ENCODE measurements at regions not wholly inside any gene's neighbourhood (a gene's known extent, or its start where the extent isn't known, plus 50 kb on each side); places are given as distances from the start of the nearest gene placed in this dataset.

DNA sequence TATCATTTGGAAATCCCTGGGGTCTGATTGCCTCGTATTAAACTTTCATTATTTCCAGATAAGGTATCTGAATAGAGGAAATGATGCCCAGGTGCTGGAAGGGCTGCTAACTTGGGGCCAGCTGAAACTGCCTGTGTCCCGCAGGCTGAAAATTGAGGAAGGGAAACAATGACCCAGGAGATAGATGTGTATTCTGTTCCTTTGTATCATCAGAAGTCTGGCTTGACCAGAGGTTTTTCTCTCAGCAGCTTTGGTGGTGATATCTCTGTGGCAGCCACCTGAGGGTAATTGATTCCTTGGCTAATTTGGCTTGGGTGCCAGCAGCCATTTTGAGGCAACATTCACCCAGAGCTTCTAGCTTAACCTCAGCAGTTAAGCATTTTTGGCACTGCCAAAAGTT lies 90.0 kb upstream of the STT3B start:
- Histone ChIP-seq H3K27ac (ENCODE audit: low read depth, low read length) (no peak overlapping the region), H3K18ac (ENCODE audit: low read length) (no peak overlapping the region), H2AFZ (ENCODE audit: insufficient read depth, low read length, poor library complexity) (no peak overlapping the region), H3K9ac (ENCODE audit: low read length) (no peak overlapping the region), H2BK12ac (ENCODE audit: low read length) (no peak overlapping the region), H3K27me3 (ENCODE audit: insufficient read depth, low read length) (no peaks in the 10 kb centered on the region), H3K4me2 (ENCODE audit: low read length) (no peak overlapping the region), H3K4me1 (ENCODE audit: control insufficient read depth in 1 of 2, insufficient read depth in 2 of 2, low read length in 2 of 2) (peaks cover 7 to 11% of the 10 kb centered on the region in 2 experiments), H3K14ac (ENCODE audit: low read length) (no peak overlapping the region), H3K9me3 (ENCODE audit: insufficient read depth, low read depth, low read length) (no peaks in the 10 kb centered on the region), H2BK120ac (ENCODE audit: insufficient read depth, low read length, poor library complexity) (no peak overlapping the region), H3K36me3 (ENCODE audit: control insufficient read depth in 1 of 2, insufficient read depth in 2 of 2, low read length in 2 of 2) (no peaks in the 10 kb centered on the region), H2AK5ac (ENCODE audit: low read length) (no peak overlapping the region), H3K23ac (ENCODE audit: low read length) (no peak overlapping the region), H4K8ac (ENCODE audit: low read depth, low read length) (no peak overlapping the region), H3K4ac (ENCODE audit: low read depth, low read length) (no peak overlapping the region), H4K91ac (ENCODE audit: low read depth, low read length) (no peak overlapping the region), H2BK5ac (ENCODE audit: low read depth, low read length, poor library complexity) (no peak overlapping the region), H4K12ac (ENCODE audit: low read depth, low read length) (no peak overlapping the region), H3K79me1 (ENCODE audit: low read length) (peaks cover 8% of the 10 kb centered on the region), H3K4me3 (ENCODE audit: low read depth, low read length) (no peak overlapping the region), H3K79me2 (ENCODE audit: control insufficient read depth, insufficient read depth, low read length, poor library complexity) (no peaks in the 10 kb centered on the region)
- no CpG with 5 or more reads among the region's 2 CpGs for WGBS (ENCODE audit: extremely low coverage, insufficient coverage, insufficient read length)
- no peak for DNase-seq

- H3K9me3 ChIP-seq (ENCODE audit: insufficient read depth, low read depth, low read length), result no peaks in the 10 kb centered on the region
- no peak overlapping the region for H3K4me3 ChIP-seq (ENCODE audit: low read depth, low read length)
- no peaks in the 10 kb centered on the region for H3K79me2 ChIP-seq (ENCODE audit: control insufficient read depth, insufficient read depth, low read length, poor library complexity)
- no peaks in the 10 kb centered on the region for H3K27me3 ChIP-seq (ENCODE audit: insufficient read depth, low read length)
- peak overlapping the region; percentile 87 for H4K8ac ChIP-seq (ENCODE audit: low read depth, low read length)
- peak overlapping the region; percentile 51 for H3K27ac ChIP-seq (ENCODE audit: low read depth, low read length)
- DNase-seq, result peak; percentile 58 to 78
- peak overlapping the region; percentile 62 for H3K23ac ChIP-seq (ENCODE audit: low read length)
- no peak overlapping the region for H3K4ac ChIP-seq (ENCODE audit: low read depth, low read length)
- H2BK12ac ChIP-seq (ENCODE audit: low read length), result peak overlapping the region; percentile 85
- no peaks in the 10 kb centered on the region for H3K36me3 ChIP-seq (ENCODE audit: control insufficient read depth in 1 of 2, insufficient read depth in 2 of 2, low read length in 2 of 2)
- peaks cover 8% of the 10 kb centered on the region for H3K79me1 ChIP-seq (ENCODE audit: low read length)
- peak overlapping the region; percentile 52 for H2AFZ ChIP-seq (ENCODE audit: insufficient read depth, low read length, poor library complexity)
- no peak overlapping the region for H3K4me2 ChIP-seq (ENCODE audit: low read length)
- no peak overlapping the region for H3K9ac ChIP-seq (ENCODE audit: low read length)
- H2AK5ac ChIP-seq (ENCODE audit: low read length), result no peak overlapping the region
- peak overlapping the region; percentile 65 for H3K18ac ChIP-seq (ENCODE audit: low read length)
- H2BK5ac ChIP-seq (ENCODE audit: low read depth, low read length, poor library complexity), result peak overlapping the region; percentile 31
- H4K91ac ChIP-seq (ENCODE audit: low read depth, low read length), result peak overlapping the region; percentile 53
- H3K14ac ChIP-seq (ENCODE audit: low read length), result peak overlapping the region; percentile 36
- peaks cover 7 to 11% of the 10 kb centered on the region in 2 experiments for H3K4me1 ChIP-seq (ENCODE audit: control insufficient read depth in 1 of 2, insufficient read depth in 2 of 2, low read length in 2 of 2)
- peak overlapping the region; percentile 79 for H2BK120ac ChIP-seq (ENCODE audit: insufficient read depth, low read length, poor library complexity)
- no CpG with 5 or more reads among the region's 6 CpGs for WGBS (ENCODE audit: extremely low coverage, insufficient coverage, insufficient read length)
- H4K12ac ChIP-seq (ENCODE audit: low read depth, low read length), result peak overlapping the region; percentile 12
Measured at GRCh38 chr3:31444220-31445142, 88.2 kb upstream of the STT3B start.

DNA sequence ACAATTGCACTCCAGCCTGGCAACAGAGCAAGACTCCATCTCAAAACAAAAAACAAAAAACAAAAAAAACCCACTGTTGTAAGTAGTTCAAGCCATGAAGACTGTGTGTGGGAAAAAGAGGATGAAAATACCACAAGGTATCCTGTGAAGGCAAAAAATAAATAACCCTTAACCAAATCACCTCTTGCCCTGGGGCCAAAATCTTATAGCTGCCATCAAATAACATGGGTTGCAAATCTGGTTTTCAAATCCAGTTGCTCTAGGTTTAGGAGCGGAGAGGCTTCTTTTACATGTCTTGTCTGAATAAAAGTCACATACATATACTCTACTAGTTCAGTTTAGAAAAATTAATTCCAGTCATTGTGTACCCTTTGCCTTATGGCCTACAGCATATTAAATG lies 87.0 kb upstream of the STT3B start:
- no peak overlapping the region for H2AK5ac ChIP-seq (ENCODE audit: low read length)
- H3K9me3 ChIP-seq (ENCODE audit: insufficient read depth, low read depth, low read length), result no peaks in the 10 kb centered on the region
- no peaks in the 10 kb centered on the region for H3K79me2 ChIP-seq (ENCODE audit: control insufficient read depth, insufficient read depth, low read length, poor library complexity)
- peaks cover 8% of the 10 kb centered on the region for H3K79me1 ChIP-seq (ENCODE audit: low read length)
- H3K27ac ChIP-seq (ENCODE audit: low read depth, low read length), result no peak overlapping the region
- no peak overlapping the region for H3K18ac ChIP-seq (ENCODE audit: low read length)
- H2BK5ac ChIP-seq (ENCODE audit: low read depth, low read length, poor library complexity), result peak overlapping the region; percentile 57
- H3K4me2 ChIP-seq (ENCODE audit: low read length), result no peak overlapping the region
- no peak overlapping the region for H2BK120ac ChIP-seq (ENCODE audit: insufficient read depth, low read length, poor library complexity)
- no peak overlapping the region for H3K9ac ChIP-seq (ENCODE audit: low read length)
- H4K12ac ChIP-seq (ENCODE audit: low read depth, low read length), result no peak overlapping the region
- H3K23ac ChIP-seq (ENCODE audit: low read length), result no peak overlapping the region
- peak overlapping the region; percentile 36 for H4K91ac ChIP-seq (ENCODE audit: low read depth, low read length)
- H2AFZ ChIP-seq (ENCODE audit: insufficient read depth, low read length, poor library complexity), result no peak overlapping the region
- no peaks in the 10 kb centered on the region for H3K36me3 ChIP-seq (ENCODE audit: control insufficient read depth in 1 of 2, insufficient read depth in 2 of 2, low read length in 2 of 2)
- DNase-seq, result peak; percentile 57 to 91
- H4K8ac ChIP-seq (ENCODE audit: low read depth, low read length), result no peak overlapping the region
- no peak overlapping the region for H3K4ac ChIP-seq (ENCODE audit: low read depth, low read length)
- H2BK12ac ChIP-seq (ENCODE audit: low read length), result no peak overlapping the region
- H3K4me3 ChIP-seq (ENCODE audit: low read depth, low read length), result no peak overlapping the region
- no peaks in the 10 kb centered on the region for H3K27me3 ChIP-seq (ENCODE audit: insufficient read depth, low read length)
- no peak overlapping the region for H3K14ac ChIP-seq (ENCODE audit: low read length)
- WGBS (ENCODE audit: extremely low coverage, insufficient coverage, insufficient read length), result no CpG with 5 or more reads among the region's 1 CpG
- peaks cover 7 to 11% of the 10 kb centered on the region in 2 experiments for H3K4me1 ChIP-seq (ENCODE audit: control insufficient read depth in 1 of 2, insufficient read depth in 2 of 2, low read length in 2 of 2)

DNA sequence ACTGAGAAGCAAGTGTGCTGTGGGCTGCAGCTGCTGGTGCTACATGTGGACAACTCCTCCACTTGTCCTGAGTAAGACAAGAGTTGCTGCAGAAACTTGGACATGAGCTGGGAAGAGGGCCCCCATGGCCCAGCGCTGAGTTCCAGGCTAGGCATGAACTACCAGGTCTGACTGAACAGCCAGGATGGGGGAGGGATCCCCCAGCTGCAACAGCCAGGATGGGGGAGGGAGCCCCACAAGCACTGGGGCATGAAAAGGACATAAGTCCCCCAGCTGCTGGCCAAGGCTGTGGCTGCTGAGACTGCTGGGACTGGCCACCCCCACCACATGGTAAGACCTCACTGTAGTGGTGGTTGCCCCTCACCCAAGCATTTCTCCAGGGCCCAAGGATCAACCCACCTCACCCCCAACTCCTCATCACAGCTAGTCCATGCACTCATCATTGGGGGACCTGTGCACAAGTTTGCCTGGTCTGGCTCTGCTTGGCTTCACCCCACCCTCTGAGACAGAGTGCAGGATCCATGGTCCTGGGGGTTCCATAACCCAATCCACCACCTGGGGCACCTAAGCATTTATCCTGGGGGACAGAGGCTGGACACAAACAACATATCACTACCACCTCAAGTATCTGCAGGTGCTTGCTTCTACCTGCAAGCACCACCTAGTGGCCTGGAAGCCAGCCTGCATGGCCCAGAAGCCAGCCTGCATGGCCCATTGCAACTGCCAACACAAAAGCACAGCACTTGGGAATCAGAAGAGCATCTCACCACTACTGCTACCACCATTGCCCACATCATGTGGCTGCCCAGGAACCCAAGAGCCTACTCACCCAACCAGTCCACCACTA lies 84.5 kb upstream of the STT3B start:
- Histone ChIP-seq H3K4me2 (ENCODE audit: low read length) (no peak overlapping the region), H3K9me3 (ENCODE audit: insufficient read depth, low read depth, low read length) (no peaks in the 10 kb centered on the region), H3K23ac (ENCODE audit: low read length) (no peak overlapping the region), H2AFZ (ENCODE audit: insufficient read depth, low read length, poor library complexity) (no peak overlapping the region), H3K36me3 (ENCODE audit: control insufficient read depth in 1 of 2, insufficient read depth in 2 of 2, low read length in 2 of 2) (no peaks in the 10 kb centered on the region), H4K8ac (ENCODE audit: low read depth, low read length) (no peak overlapping the region), H3K79me2 (ENCODE audit: control insufficient read depth, insufficient read depth, low read length, poor library complexity) (no peaks in the 10 kb centered on the region), H3K9ac (ENCODE audit: low read length) (no peak overlapping the region), H3K27me3 (ENCODE audit: insufficient read depth, low read length) (no peaks in the 10 kb centered on the region), H2BK120ac (ENCODE audit: insufficient read depth, low read length, poor library complexity) (no peak overlapping the region), H3K27ac (ENCODE audit: low read depth, low read length) (no peak overlapping the region), H4K91ac (ENCODE audit: low read depth, low read length) (peak overlapping the region; percentile 2), H2BK5ac (ENCODE audit: low read depth, low read length, poor library complexity) (no peak overlapping the region), H2BK12ac (ENCODE audit: low read length) (peak overlapping the region; percentile 25), H3K4ac (ENCODE audit: low read depth, low read length) (no peak overlapping the region), H3K14ac (ENCODE audit: low read length) (no peak overlapping the region), H3K4me3 (ENCODE audit: low read depth, low read length) (no peak overlapping the region), H4K12ac (ENCODE audit: low read depth, low read length) (no peak overlapping the region), H2AK5ac (ENCODE audit: low read length) (no peak overlapping the region), H3K4me1 (ENCODE audit: control insufficient read depth in 1 of 2, insufficient read depth in 2 of 2, low read length in 2 of 2) (peaks cover 7 to 11% of the 10 kb centered on the region in 2 experiments), H3K18ac (ENCODE audit: low read length) (no peak overlapping the region), H3K79me1 (ENCODE audit: low read length) (peaks cover 6% of the 10 kb centered on the region)
- peak; percentile 31 to 63 for DNase-seq
- no CpG with 5 or more reads among the region's 1 CpG for WGBS (ENCODE audit: extremely low coverage, insufficient coverage, insufficient read length)

Measured in trophoblast cell (in vitro differentiated cells and primary cell).